HepG2 (cell line): ENCODE measurements at regions not wholly inside any gene's neighbourhood (a gene's known extent, or its start where the extent isn't known, plus 50 kb on each side); places are given as distances from the start of the nearest gene placed in this dataset.

Experiments
- ATAC-seq: fragments of 200-7000 bp; cut with Tn5 transposase; 3 replicates; pipeline ENCODE4 v1.9.1; 2020; ENCODE audit warnings: mild to moderate bottlenecking, moderate library complexity
- BruUV-seq: library from RNA; stranded (reverse); fragments of 400-500 nt; replicated peaks from 2 replicates; lab custom pipeline; 2021; lab: Mats Ljungman, UMichigan
- CTCF ChIA-PET: fragments of 300-600 bp; formaldehyde crosslinking; extraction: SDS; loops from one replicate; lab custom pipeline; 2021; ENCODE audit warnings: low total read pairs, inconsistent platforms, low intra/inter-chr PET ratio; lab: Yijun Ruan, JAX
- POLR2A ChIA-PET: fragments of 350-600 bp; sonication (Branson Sonifier 250); formaldehyde crosslinking; loops from one replicate; lab custom pipeline; 2020; ENCODE audit warnings: antibody characterized with exemption, inconsistent platforms; lab: Yijun Ruan, JAX
- DNase-seq: peaks from one replicate; pipeline ENCODE4 v3.0.0-alpha.2; 2015; ENCODE audit warnings: low spot score
- FAIRE-seq: peaks from 3 replicates; lab custom pipeline; 2011; peaks lifted over from hg19 to GRCh38; lab: Jason Lieb, UNC
- H2AFZ ChIP-seq: one replicate; pipeline ENCODE4 v1.6.1; 2011; ENCODE audit warnings: low read length, inconsistent platforms
- H3K27ac ChIP-seq: fragments of 300-600 bp; 3 replicates; pipeline ENCODE4 v1.8.0; 2011; ENCODE audit warnings: mixed run types, mild to moderate bottlenecking, mixed read lengths, low read length, inconsistent platforms; ENCODE audit not compliant: insufficient read depth; ENCODE audit errors: extremely low read length
- H3K27me3 ChIP-seq, 2 experiments: fragments of 200-600 bp in 1 of 2; 2 replicates in 1 of 2; 3 replicates in 1 of 2; pipeline versions ENCODE4 v1.6.0 to v1.8.0; 2011; ENCODE audit warnings: low read length in 2 of 2, mild to moderate bottlenecking in 2 of 2, moderate library complexity in 2 of 2, inconsistent platforms in 1 of 2; ENCODE audit not compliant: insufficient read depth in 2 of 2, control insufficient read depth in 1 of 2
- H3K36me3 ChIP-seq, 2 experiments: fragments of 200-600 bp in 1 of 2; replicated peaks in 1 of 2; 2 replicates in 1 of 2; 3 replicates in 1 of 2; pipeline versions ENCODE4 v1.5.1 to v1.8.0; 2011; ENCODE audit warnings: low read length in 2 of 2, inconsistent platforms in 1 of 2; ENCODE audit not compliant: insufficient read depth in 2 of 2, control insufficient read depth in 1 of 2
- H3K4me1 ChIP-seq: 2 replicates; pipeline ENCODE4 v1.5.1; 2012; ENCODE audit warnings: low read length, inconsistent platforms; ENCODE audit not compliant: insufficient read depth
- H3K4me2 ChIP-seq: 2 replicates; pipeline ENCODE4 v1.6.0; 2011; ENCODE audit warnings: low read depth, low read length, inconsistent platforms
- H3K4me3 ChIP-seq, 3 experiments: fragments of 200-600 bp in 1 of 3; sonication (generic), shearing (Covaris generic) in 1 of 3; replicated peaks in 1 of 3; 2 replicates each; pipeline ENCODE4 v1.5.1; 2011 to 2016; ENCODE audit warnings: low read length in 3 of 3, inconsistent platforms in 2 of 3, low read depth in 2 of 3, mild to moderate bottlenecking in 2 of 3, control low read depth in 1 of 3, mixed read lengths in 1 of 3; ENCODE audit not compliant: insufficient read depth in 1 of 3
- H3K79me2 ChIP-seq: one replicate; pipeline ENCODE4 v1.6.1; 2011; ENCODE audit warnings: low read length, inconsistent platforms; ENCODE audit not compliant: insufficient read depth
- H3K9ac ChIP-seq: 2 replicates; pipeline ENCODE4 v1.6.0; 2011; ENCODE audit warnings: mild to moderate bottlenecking, low read depth, low read length, inconsistent platforms; ENCODE audit not compliant: insufficient read depth
- H3K9me3 ChIP-seq: 2 replicates; pipeline ENCODE4 v1.5.1; 2012; ENCODE audit warnings: mild to moderate bottlenecking, low read length
- H4K20me1 ChIP-seq: 2 replicates; pipeline ENCODE4 v1.6.0; 2011; ENCODE audit warnings: inconsistent platforms, mild to moderate bottlenecking, low read length, moderate library complexity; ENCODE audit not compliant: insufficient read depth
- ARID2 ChIP-seq: sonication (generic); formaldehyde crosslinking; IDR thresholded peaks from 2 replicates; pipeline ENCODE4 v1.8.1; 2022; ENCODE audit warnings: mild to moderate bottlenecking, missing genetic modification reagents, borderline replicate concordance
- ATF1 ChIP-seq: IDR thresholded peaks from 2 replicates; pipeline ENCODE4 v1.6.1; 2016; ENCODE audit warnings: mild to moderate bottlenecking, control low read depth
- HNRNPL ChIP-seq: fragments of 200-400 bp; formaldehyde crosslinking; IDR thresholded peaks from 2 replicates; pipeline ENCODE4 v1.6.1; 2017; ENCODE audit warnings: mild to moderate bottlenecking, low read depth, low read length
- JDP2 ChIP-seq: sonication (generic); formaldehyde crosslinking; IDR thresholded peaks from 2 replicates; pipeline ENCODE4 v1.8.1; 2022; ENCODE audit warnings: missing genetic modification reagents, borderline replicate concordance
- JUN ChIP-seq: sonication (generic); formaldehyde crosslinking; IDR thresholded peaks from 2 replicates; pipeline ENCODE4 v1.4.0; 2020; ENCODE audit warnings: mild to moderate bottlenecking, missing genetic modification reagents
- KDM3A ChIP-seq: IDR thresholded peaks from 2 replicates; pipeline ENCODE4 v1.6.1; 2018; ENCODE audit warnings: low read depth, missing compliant biosample characterization
- PCBP1 ChIP-seq: fragments of 200-400 bp; formaldehyde crosslinking; IDR thresholded peaks from 2 replicates; pipeline ENCODE4 v1.6.1; 2017; ENCODE audit warnings: mild to moderate bottlenecking, low read depth, low read length, borderline replicate concordance
- RARA ChIP-seq: IDR thresholded peaks from 2 replicates; pipeline ENCODE4 v1.6.1; 2016; ENCODE audit warnings: missing genetic modification reagents, missing compliant biosample characterization
- RBAK ChIP-seq: sonication (generic); formaldehyde crosslinking; IDR thresholded peaks from 2 replicates; pipeline ENCODE4 v1.5.1; 2020; ENCODE audit warnings: mild to moderate bottlenecking, missing genetic modification reagents
- RFX3 ChIP-seq: IDR thresholded peaks from 2 replicates; pipeline ENCODE4 v1.6.1; 2016; ENCODE audit warnings: missing biosample characterization, missing genetic modification reagents
- ZNF124 ChIP-seq: sonication (generic); formaldehyde crosslinking; IDR thresholded peaks from 2 replicates; pipeline ENCODE4 v1.4.0; 2020; ENCODE audit warnings: missing genetic modification reagents
- ZNF652 ChIP-seq: IDR thresholded peaks from 2 replicates; pipeline ENCODE4 v1.6.1; 2016; ENCODE audit warnings: low read depth, borderline replicate concordance
- ZNF703 ChIP-seq: sonication (generic); formaldehyde crosslinking; IDR thresholded peaks from 2 replicates; pipeline ENCODE4 v1.5.1; 2020; ENCODE audit warnings: missing genetic modification reagents, mild to moderate bottlenecking, moderate library complexity, borderline replicate concordance
- ZNF766 ChIP-seq: sonication (generic); formaldehyde crosslinking; IDR thresholded peaks from 2 replicates; pipeline ENCODE4 v1.5.0; 2020; ENCODE audit warnings: missing genetic modification reagents, borderline replicate concordance
- ZNF879 ChIP-seq: sonication (generic); formaldehyde crosslinking; IDR thresholded peaks from 2 replicates; pipeline ENCODE4 v1.8.1; 2023; ENCODE audit warnings: missing genetic modification reagents
- WGBS: methylation state at CpG from one replicate; pipeline ENCODE4 v1.1.6; 2017; ENCODE audit warnings: low lambda C conversion rate; 5-methylcytosine and 5-hydroxymethylcytosine counted together
- in situ Hi-C: cut with HindIII; loops from 2 replicates; pipeline ENCODE4 v1.10.0; 2017; ENCODE audit warnings: low pct_unique_long_range_greater_than_20kb; ENCODE audit not compliant: extremely low pct_ligation_motif_present
- intact Hi-C: fragments of 100-400 bp; cut with micrococcal nuclease; formaldehyde crosslinking; loops from one replicate; pipeline ENCODE4 v1.10.0; 2022; ENCODE audit not compliant: unreplicated experiment
- TF ChIP-seq, protein P1 (sequence below): sonication (generic); formaldehyde crosslinking; IDR thresholded peaks from 2 replicates; pipeline ENCODE4 v1.8.1; 2023; ENCODE audit warnings: missing genetic modification reagents, mild to moderate bottlenecking, borderline replicate concordance
- TF ChIP-seq, protein P2 (sequence below): sonication (generic); formaldehyde crosslinking; IDR thresholded peaks from 2 replicates; pipeline ENCODE4 v1.5.0; 2020; ENCODE audit warnings: missing genetic modification reagents, mild to moderate bottlenecking, borderline replicate concordance

GRCh38 chr3:163547014-163547685 is 1531.1 kb downstream of the SI start:
- TF ChIP-seq RFX3 (CRISPR knock-in tag) (no peak), PCBP1 (no peak), RBAK (no peak), KDM3A (CRISPR knock-in tag) (no peak), JDP2 (CRISPR knock-in tag) (no peak), HNRNPL (no peak), ZNF879 (CRISPR knock-in tag) (no peak), ZNF652 (CRISPR knock-in tag) (no peak), ZNF703 (CRISPR knock-in tag) (no peak), ZNF124 (CRISPR knock-in tag) (no peak), JUN (CRISPR knock-in tag) (no peak), ATF1 (CRISPR knock-in tag) (no peak), ARID2 (CRISPR knock-in tag) (no peak), ZNF766 (CRISPR knock-in tag) (no peak), RARA (no peak)
- TF ChIP-seq, protein P1, sequence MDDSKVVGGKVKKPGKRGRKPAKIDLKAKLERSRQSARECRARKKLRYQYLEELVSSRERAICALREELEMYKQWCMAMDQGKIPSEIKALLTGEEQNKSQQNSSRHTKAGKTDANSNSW (CRISPR knock-in tag) = no peak
- TF ChIP-seq, protein P2, sequence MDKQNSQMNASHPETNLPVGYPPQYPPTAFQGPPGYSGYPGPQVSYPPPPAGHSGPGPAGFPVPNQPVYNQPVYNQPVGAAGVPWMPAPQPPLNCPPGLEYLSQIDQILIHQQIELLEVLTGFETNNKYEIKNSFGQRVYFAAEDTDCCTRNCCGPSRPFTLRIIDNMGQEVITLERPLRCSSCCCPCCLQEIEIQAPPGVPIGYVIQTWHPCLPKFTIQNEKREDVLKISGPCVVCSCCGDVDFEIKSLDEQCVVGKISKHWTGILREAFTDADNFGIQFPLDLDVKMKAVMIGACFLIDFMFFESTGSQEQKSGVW (CRISPR knock-in tag) = no peak
- Histone ChIP-seq H3K27ac (no peak overlapping the region), H3K4me2 (no peak overlapping the region), H3K4me1 (no peaks in the 10 kb centered on the region), H4K20me1 (no peaks in the 10 kb centered on the region), H3K4me3 (no peak overlapping the region), H2AFZ (no peak overlapping the region), H3K36me3 (no peaks in the 10 kb centered on the region), H3K9ac (no peak overlapping the region), H3K27me3 (no peaks in the 10 kb centered on the region), H3K9me3 (no peaks in the 10 kb centered on the region), H3K79me2 (no peaks in the 10 kb centered on the region)
- ChIA-PET CTCF (no interaction called here), POLR2A (no interaction called here)
- no TSS peak for BruUV-seq
- intact Hi-C loops = no loop called here
- no peak for DNase-seq
- WGBS = 0% methylated on average over 3 of the region's 3 CpGs
- in situ Hi-C loops = no loop called here
- FAIRE-seq = no peak
- ATAC-seq = no peak
